Spinal cord (tissue), 9 donors: ENCODE measurements at regions not wholly inside any gene's neighbourhood (a gene's known extent, or its start where the extent isn't known, plus 50 kb on each side); places are given as distances from the start of the nearest gene placed in this dataset.
A peak's percentile ranks its signal among the peaks of the same experiment; 100 is the strongest.

Experiments used
- DNase-seq, 6 donors: peaks; one replicate each; pipeline versions ENCODE4 v3.0.0 to v3.0.0-alpha.2; 2013 to 2015; ENCODE audit warnings: low spot score in 6 of 6, low read depth in 4 of 6
- H3K27ac ChIP-seq: one replicate; pipeline ENCODE4 v1.5.1; 2013; ENCODE audit warnings: low read depth, low read length, control low read depth
- H3K27me3 ChIP-seq: one replicate; pipeline ENCODE4 v1.6.1; 2013; ENCODE audit warnings: low read length; ENCODE audit not compliant: control insufficient read depth, insufficient read depth
- H3K36me3 ChIP-seq: one replicate; pipeline ENCODE4 v1.6.1; 2013; ENCODE audit warnings: low read length; ENCODE audit not compliant: control insufficient read depth, insufficient read depth
- H3K4me1 ChIP-seq: one replicate; pipeline ENCODE4 v1.6.1; 2013; ENCODE audit warnings: low read length; ENCODE audit not compliant: control insufficient read depth, insufficient read depth
- H3K4me3 ChIP-seq: one replicate; pipeline ENCODE4 v1.5.1; 2013; ENCODE audit warnings: low read depth, low read length, control low read depth
- H3K9me3 ChIP-seq: one replicate; pipeline ENCODE4 v1.6.1; 2013; ENCODE audit warnings: low read length; ENCODE audit not compliant: control insufficient read depth, insufficient read depth
- WGBS: methylation state at CpG from one replicate; pipeline ENCODE4 v1.1.5; 2013; ENCODE audit warnings: missing lambda C conversion rate; ENCODE audit not compliant: insufficient coverage; 5-methylcytosine and 5-hydroxymethylcytosine counted together
- donor health status: healthy.

DNA sequence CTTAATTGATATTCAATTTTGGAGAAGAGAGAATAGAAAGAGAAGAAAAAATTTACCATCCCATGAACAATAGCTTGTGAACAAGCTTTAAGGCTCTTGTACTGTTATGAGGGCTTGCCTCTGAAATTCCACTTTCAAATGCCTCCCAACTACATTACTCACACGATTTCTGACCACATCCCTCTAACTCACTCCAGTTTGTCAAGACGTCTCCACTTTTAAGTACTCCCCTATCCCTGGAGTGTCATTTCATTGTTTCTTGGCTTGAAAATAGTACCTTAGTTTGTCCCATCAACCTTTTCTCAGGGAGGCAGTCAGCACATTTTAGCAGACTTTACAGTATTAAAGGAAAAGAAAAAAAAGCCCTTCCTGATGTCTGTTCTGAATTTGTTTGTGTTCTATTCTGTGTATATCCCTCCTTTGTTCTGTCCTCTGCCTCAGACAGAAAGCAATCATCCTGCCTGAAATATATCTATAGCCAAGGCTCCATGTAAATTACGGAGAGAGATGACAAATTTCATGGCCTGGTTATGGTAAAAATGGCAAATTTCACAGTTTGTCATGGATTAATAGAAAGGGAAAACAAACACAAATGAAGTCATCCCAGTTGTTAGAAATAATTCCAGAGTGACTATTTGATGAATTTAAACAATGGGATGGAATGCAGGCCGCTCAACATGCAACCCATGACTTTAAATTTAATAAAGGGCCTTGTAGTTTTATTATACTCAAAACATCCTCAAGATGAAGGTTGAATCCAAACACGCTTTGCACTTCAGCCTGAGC, 228.8 kb downstream of the ETAA1 start:
- 60% methylated on average over 1 of the region's 5 CpGs for whole genome bisulfite sequencing
- Histone ChIP-seq H3K36me3 (no peaks in the 10 kb centered on the region), H3K4me3 (no peak overlapping the region), H3K27me3 (no peaks in the 10 kb centered on the region), H3K27ac (no peak overlapping the region), H3K9me3 (no peaks in the 10 kb centered on the region), H3K4me1 (no peaks in the 10 kb centered on the region)
- no peak for DNase-seq

DNA sequence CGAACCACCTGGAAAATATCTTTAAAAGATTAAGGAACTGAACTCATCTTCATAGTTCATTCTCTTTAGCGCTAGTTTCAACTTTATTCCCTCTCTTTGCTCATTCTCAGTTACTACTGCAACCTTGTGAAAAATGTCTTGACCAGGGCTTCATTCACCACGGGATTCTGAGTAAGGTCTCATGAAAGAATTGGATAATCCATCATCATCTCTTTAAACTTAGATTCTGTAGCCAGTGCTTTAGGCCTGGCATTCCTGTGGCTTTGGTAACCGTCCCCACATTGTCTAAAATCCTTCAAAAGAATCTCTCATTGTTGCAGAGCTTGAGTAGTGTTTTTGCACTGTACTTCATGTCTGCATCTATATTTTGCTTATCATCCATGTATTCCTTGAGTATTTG, 229.5 kb downstream of the ETAA1 start:
- no peaks in the 10 kb centered on the region for H3K27me3 ChIP-seq
- no peak for DNase-seq
- no peak overlapping the region for H3K4me3 ChIP-seq
- H3K9me3 ChIP-seq, result no peaks in the 10 kb centered on the region
- no peaks in the 10 kb centered on the region for H3K4me1 ChIP-seq
- WGBS, result 43% methylated on average over 1 of the region's 4 CpGs
- H3K27ac ChIP-seq, result no peak overlapping the region
- no peaks in the 10 kb centered on the region for H3K36me3 ChIP-seq

DNA sequence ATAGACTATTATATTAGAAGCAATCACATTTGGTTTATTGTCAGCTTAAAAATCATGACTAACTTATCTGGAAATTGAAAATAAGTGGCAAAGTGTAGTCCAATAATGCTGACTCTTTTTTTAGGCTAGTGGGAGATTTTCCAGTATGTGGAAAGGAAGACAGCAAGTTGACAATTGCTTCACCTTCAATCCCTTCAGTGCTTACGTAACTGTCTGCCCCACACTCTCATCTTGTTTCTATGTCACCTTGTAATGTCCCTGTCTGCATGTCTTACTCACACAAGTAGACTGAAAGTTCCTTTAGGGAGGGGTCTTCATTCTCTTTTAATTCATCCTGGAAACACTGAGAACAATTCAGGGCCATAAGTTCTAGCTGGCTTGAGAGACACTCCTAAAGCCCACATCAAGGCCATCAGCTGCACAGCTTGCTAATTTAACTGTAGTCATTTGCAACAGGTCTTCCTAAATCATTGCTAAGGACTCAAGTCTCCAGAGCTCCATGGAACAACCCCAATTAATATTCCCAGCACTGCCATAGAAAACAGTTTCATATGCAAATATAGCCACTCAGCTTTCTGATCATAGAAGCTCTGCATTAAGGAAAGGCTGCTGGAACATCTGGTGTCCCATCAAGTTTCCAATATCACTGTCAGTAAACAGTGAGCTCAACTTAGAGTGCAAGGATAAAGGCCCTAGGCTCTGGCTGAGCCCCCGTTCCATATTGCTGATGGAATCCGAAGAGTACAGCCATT, 230.5 kb downstream of the ETAA1 start:
- no peak overlapping the region for H3K27ac ChIP-seq
- H3K4me1 ChIP-seq, result no peaks in the 10 kb centered on the region
- H3K36me3 ChIP-seq, result no peaks in the 10 kb centered on the region
- no peaks in the 10 kb centered on the region for H3K9me3 ChIP-seq
- no peak overlapping the region for H3K4me3 ChIP-seq
- WGBS, result no CpG with 5 or more reads among the region's 3 CpGs
- peak in 1 of 6 donors; percentile 89 for DNase-seq
- H3K27me3 ChIP-seq, result no peaks in the 10 kb centered on the region

DNA sequence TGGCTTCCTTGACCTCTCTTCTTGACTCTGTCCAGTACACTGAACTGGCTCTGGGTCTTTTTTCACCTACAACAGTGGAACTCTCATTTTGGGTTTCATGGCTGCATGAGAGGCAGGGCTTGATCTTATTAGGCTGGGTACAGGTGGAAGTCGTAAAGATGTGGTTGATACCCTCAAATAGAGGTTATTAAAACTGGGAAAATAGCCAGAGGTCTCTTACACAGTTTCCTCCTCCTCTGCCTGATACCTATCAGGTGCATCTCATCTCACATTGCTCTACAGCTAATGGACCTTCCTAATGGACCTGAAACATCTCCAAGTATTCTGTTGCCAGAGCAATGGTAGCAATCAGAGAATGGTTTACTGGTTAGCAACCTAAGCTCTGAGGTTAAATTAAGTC, 231.8 kb downstream of the ETAA1 start:
- H3K27me3 ChIP-seq, result no peaks in the 10 kb centered on the region
- no peaks in the 10 kb centered on the region for H3K4me1 ChIP-seq
- no peak for DNase-seq
- H3K4me3 ChIP-seq, result no peak overlapping the region
- no peaks in the 10 kb centered on the region for H3K36me3 ChIP-seq
- no peak overlapping the region for H3K27ac ChIP-seq
- WGBS, result no CpG with 5 or more reads among the region's 1 CpG
- H3K9me3 ChIP-seq, result no peaks in the 10 kb centered on the region

DNA sequence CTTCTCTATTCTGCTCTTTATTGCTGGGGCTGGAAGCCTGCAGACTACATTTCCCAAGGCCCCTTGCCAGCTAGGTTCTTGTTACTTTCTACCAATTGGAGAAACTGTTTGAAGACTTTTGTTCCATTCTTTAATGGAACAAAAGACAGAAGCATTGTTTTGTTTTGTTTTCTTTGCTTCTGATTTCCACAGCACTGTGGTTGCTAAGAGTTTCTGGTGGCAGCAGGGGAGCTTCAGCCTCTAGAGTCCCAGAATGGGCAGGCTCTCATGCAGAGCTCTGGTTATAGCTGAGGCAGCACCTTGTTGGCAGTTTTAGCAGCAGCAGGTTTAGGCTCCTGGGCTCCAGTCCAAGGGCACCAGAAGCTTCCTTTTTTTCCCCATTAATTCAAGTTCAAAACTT, 234.3 kb downstream of the ETAA1 start:
- Histone ChIP-seq H3K27me3 (no peaks in the 10 kb centered on the region), H3K4me3 (no peak overlapping the region), H3K36me3 (no peaks in the 10 kb centered on the region), H3K27ac (no peak overlapping the region), H3K9me3 (no peaks in the 10 kb centered on the region), H3K4me1 (no peaks in the 10 kb centered on the region)
- DNase-seq, result no peak

DNA sequence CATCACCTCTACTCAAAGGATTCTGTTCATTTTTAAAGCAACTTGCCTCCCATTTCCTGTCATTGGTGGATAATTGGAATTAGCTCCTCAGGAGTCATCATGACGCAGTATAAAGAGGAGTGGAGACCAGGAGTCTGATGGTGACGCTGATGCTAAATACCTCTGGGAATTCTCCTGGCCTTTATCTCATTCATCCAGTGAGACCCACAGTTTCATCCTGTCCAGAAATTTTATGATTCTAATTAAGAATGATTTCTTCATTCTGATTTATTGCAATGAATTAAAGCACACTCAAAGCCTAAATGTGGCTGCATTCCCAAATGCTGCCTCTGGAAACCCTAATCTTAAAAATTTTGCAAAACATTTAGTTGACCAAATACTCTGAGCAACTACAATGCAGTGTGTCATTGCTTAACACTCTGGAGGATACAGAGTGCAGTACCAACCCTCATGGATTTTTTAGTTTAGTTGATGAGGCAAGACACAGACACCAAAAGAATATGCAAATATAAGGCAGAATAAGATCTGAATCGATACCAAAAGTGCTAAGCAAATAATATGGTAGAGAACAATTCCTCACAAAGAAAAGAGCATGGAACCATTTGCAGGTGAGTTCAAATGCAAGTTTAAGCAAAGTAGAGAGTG, 236.2 kb downstream of the ETAA1 start:
- WGBS, result no CpG with 5 or more reads among the region's 3 CpGs
- Histone ChIP-seq H3K36me3 (no peaks in the 10 kb centered on the region), H3K4me3 (no peak overlapping the region), H3K9me3 (no peaks in the 10 kb centered on the region), H3K4me1 (no peaks in the 10 kb centered on the region), H3K27me3 (no peaks in the 10 kb centered on the region), H3K27ac (no peak overlapping the region)
- DNase-seq, result no peak

DNA sequence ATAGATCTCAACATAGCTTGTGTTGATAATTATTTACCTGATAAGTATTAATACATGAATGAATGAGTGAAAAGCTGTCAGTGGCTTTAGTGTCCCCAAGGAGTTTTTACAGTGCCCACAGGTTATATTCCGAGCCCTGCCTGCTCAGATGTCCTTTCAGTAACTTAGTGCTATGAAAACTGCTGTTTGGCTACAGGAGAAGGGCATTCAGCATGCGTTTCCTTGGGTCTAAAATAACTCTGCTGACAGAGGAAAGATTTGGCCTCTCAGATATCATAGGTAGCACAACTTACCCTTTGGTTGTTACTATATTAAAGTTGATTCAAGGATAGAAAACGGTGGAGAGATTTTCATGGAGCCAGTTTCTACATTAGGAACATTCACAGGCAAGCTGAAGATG, 241.0 kb downstream of the ETAA1 start:
- Histone ChIP-seq H3K4me3 (no peak overlapping the region), H3K27me3 (no peaks in the 10 kb centered on the region), H3K4me1 (no peaks in the 10 kb centered on the region), H3K9me3 (no peaks in the 10 kb centered on the region), H3K36me3 (no peaks in the 10 kb centered on the region), H3K27ac (no peak overlapping the region)
- WGBS, result 0% methylated on average over 1 of the region's 3 CpGs
- no peak for DNase-seq

DNA sequence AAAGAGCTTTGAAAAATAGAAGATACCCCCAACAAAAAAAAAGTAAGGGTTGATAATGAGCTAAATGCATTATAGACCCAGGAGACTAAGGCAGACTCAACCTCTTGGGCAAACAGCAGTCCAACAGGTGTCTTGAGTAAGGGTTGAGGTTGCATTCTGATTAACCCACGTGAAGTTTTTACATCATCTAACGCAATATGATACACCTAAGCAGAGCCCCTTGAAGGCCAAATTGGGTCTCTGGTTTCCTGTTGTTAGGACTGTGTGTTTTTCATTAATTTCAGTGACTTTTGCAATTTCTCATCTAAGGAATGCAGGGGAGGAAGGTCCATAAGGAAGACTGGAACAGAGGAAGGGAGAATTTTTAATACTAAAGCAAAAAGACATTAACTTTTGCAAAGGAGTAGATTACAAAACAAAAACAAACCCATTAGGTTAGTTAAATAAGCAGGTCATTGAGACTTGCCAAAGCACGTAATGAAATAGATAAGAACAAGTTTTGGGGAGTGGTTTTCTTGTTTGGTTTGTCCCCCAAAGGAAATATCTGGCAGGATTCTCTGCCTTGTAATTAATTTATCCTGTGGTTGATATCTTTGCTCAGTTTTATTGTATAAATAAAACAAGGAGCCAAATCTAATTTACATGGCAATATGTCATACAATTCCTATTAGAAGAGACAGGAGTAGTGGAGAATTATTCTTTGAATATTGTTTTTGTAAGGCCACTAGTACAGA, 244.3 kb downstream of the ETAA1 start:
- Histone ChIP-seq H3K4me1 (no peaks in the 10 kb centered on the region), H3K4me3 (no peak overlapping the region), H3K27me3 (no peaks in the 10 kb centered on the region), H3K9me3 (no peaks in the 10 kb centered on the region), H3K27ac (no peak overlapping the region), H3K36me3 (no peaks in the 10 kb centered on the region)
- DNase-seq, result no peak
- WGBS, result no CpG with 5 or more reads among the region's 3 CpGs

DNA sequence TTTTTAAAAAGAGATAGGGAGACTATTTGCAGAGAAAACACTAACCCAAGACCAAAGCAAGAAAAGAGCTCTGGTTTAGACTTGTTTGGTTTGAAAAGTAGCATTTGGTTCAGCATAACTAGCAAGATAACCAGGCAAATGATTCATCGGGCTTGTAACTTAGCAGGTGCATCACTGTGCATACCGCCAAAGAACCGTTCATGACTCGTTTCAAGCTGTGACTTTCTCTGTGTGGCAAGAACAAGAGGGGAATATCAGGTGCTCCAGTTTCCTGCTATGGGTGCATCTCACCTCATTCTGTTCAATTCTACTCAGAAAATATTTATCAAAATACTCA, 244.9 kb downstream of the ETAA1 start:
- DNase-seq, result peak in 2 of 6 donors; percentile 2 to 49
- Histone ChIP-seq H3K9me3 (no peaks in the 10 kb centered on the region), H3K4me3 (no peak overlapping the region), H3K4me1 (no peaks in the 10 kb centered on the region), H3K27ac (no peak overlapping the region), H3K36me3 (no peaks in the 10 kb centered on the region), H3K27me3 (no peaks in the 10 kb centered on the region)
- WGBS, result 29% methylated on average over 4 of the region's 4 CpGs
